ENCODE measurements at regions not wholly inside any gene's neighbourhood (a gene's known extent, or its start where the extent isn't known, plus 50 kb on each side); places are given as distances from the start of the nearest gene placed in this dataset.
"Not testable (repeated sequence)": the region's sequence is repeated elsewhere in the genome, so short reads cannot be mapped to it uniquely, and the experiment has no call there.

DNA sequence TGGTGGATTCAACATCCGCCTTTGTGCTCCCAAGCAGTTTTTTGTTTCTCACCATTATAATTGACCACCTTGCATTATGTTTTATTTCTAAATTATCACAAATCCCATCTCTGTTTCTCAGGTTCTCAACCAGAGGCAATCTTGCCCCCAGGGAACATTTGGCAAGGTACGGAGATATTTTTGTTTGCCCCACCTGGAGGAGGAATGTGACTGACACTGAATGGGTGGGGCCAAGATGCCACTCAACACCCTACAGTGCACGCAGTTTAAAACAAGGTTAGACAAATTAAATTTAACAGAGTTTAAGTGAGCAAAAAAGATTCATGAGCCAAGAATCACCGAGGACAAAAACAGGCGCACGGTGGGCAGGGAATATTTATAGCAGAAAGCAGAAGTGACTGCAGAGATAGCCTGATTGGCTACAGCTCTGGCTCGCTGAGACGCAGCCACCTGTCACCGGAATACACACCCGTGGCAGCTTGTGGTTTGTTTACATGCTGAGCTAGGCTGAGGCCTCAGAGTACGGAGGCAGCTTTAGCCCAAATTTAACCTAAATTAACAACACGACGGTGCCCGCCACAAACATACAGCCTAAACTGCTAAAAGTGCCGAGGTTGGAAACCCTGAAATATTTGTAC is 150.0 kb upstream of the ALKAL2 start:
- intact Hi-C loops (cut with DNase I): no loop called here
- DNase-seq: peak in 3 of 10 donors; percentile 22 to 88 (median 43)

DNA sequence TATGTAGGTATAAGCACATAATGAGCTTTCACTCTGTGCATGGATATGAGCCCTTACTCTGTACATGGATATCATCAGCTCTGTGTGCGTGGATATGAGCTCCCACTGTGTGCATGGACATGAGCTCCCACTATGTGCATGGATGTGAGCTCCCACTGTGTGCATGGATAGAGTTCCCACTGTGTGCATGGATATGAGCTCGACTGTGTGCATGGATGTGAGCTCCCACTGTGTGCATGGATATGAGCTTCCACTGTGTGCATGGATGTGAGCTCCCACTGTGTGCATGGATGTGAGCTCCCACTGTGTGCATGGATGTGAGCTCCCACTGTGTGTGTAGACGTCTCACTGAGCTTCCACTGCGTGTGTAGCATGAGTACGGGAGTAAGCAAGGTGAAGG is 149.3 kb upstream of the ALKAL2 start:
- intact Hi-C loops (cut with DNase I): no loop called here
- DNase-seq: no peak

DNA sequence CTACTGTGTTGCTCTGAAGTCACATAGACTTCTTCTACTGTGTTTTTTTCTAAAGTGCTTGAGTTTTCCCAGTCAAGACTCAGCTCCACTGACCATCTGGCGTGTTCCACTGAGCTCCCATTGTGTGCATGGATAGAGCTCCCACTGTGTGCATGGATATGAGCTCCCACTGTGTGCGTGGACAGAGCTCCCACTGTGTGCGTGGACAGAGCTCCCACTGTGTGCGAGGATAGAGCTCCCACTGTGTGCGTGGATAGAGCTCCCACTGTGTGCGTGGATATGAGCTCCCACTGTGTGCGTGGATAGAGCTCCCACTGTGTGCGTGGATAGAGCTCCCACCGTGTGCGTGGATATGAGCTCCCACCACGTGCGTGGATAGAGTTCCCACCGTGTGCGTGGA is 148.3 kb upstream of the ALKAL2 start:
- no peak for DNase-seq
- intact Hi-C loops (cut with DNase I): no loop called here

DNA sequence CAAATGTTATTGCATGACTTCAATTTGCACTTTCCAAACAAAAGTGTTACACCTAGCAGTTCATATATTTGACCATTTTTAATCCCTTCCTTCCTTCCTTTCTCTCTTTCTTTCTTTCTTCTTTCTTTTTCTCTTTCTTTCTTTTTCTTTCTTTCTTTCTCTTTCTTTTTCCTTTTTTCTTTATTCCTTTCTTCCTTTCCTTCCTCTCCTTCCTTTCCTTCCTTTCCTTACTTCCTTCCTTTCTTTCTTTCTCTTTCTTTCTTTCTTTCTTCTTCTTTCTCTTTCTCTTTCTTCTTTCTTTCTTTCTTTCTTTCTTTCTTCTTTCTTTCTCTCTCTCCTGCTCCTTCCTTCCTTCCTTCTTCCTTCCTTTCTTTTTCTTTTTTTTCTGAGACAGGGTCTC is 146.7 kb upstream of the ALKAL2 start:
- DNase-seq: no peak
- intact Hi-C loops (cut with DNase I): no loop called here

DNA sequence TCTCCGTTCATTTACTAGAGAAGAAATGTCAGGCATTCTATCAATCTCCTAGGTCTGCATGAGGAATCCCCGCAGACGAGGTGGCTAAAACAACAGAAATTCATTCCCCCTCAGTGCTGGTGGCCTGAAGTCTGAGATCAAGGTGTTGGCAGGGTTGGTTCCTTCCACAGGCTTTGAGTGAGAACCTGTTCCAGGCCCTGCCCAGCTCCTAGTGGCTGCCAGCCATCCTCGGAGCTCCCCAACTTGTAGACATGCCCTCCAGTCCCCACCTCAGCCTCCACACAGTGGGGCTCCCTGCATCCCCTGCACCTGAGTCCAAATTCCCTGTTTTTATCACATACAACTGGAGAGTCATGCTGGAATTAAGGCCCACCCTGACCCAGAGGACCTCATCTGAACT is 145.3 kb upstream of the ALKAL2 start:
- DNase-seq: no peak
- intact Hi-C loops (cut with DNase I): no loop called here

DNA sequence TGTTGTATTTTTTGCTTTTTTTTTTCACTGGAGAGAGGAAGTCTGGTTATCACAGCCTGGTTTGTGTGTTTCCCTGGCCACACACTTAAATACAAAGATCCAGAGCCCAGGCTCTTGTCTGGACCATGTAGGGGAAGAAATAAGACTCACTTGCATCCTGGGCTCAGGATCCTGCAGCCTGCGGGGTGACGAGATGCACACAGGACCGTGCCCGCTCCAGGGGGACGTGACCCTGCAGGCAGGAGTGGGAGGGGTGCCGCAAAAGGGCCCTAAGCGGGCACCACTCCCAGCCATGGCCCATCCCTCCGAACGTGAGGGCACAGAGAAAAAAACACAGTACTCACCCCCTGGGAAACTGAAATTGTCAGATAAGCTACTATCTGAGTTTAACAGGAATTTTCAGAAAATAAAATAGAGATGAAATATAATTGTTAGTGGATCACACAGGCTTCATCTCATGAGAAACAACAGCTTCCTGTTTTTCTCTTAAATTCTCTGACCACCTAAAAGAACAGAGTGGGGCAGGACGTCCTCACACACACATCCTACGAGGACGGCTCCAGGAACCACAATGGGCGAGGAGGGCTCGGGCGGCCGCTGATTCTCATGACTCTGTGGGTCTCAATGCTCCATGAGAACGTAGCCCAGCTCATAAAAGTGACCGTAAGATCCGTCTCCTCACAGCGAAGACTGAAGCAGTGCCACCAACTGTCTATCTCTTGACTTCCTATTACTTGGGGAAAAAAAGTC is 142.6 kb upstream of the ALKAL2 start:
- no peak for DNase-seq

DNA sequence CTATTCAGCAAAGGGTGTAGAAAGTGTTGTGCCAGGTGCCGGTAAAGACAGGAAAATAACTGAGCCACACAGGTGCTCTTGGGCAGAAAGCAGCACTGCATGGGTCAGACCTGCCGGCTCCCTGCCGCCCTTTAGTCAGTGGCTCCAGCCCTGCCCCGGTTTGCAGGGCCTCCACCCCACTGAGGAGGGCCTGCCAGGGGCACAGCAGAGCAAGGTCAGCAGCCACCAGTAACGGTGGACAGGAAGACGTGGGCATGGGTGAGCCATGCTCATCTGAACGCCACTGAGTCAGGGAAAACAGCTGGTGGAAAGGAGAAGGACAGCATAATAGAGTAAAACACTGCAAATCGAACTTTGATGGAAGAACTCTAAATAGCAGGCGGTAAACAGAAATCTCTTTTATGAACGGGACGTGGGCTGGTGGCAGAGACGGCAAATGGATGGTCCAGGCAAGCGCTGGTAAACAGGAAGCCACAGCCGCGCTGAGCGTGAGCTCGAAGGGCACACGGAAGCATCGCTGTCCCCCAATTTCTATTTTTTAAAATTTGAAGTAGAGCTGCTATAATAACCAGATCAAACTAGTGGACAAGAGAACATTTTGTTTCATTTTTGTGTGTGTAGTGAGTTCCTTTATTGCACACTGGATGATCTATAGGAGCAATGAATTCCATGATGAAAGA is 141.8 kb upstream of the ALKAL2 start:
- intact Hi-C loops (cut with DNase I): no loop called here
- DNase-seq: no peak

More for the DNA sequence above, 142.6 kb upstream of the ALKAL2 start:
- intact Hi-C loops (cut with DNase I): no loop called here

DNA sequence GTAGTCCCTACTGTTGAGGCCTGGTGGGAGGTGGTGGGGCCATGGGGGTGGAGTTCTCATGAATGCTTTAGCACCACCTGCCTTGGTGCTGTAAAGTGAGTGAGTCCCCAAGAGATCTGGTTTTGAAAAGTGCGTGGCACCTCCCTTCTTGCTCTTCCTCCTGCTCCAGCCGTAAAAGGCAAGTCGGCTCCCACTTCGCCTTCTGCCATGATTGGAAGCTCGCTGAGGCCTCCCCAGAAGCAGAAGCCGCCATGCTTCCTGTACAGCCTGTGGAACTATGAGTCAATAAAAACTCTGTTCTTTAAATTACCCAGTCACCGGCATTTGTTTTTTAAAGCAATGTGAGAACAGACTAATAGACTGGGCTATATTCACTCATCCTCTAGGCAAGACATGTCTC is 141.3 kb upstream of the ALKAL2 start:
- intact Hi-C loops (cut with DNase I): no loop called here
- DNase-seq: no peak

DNA sequence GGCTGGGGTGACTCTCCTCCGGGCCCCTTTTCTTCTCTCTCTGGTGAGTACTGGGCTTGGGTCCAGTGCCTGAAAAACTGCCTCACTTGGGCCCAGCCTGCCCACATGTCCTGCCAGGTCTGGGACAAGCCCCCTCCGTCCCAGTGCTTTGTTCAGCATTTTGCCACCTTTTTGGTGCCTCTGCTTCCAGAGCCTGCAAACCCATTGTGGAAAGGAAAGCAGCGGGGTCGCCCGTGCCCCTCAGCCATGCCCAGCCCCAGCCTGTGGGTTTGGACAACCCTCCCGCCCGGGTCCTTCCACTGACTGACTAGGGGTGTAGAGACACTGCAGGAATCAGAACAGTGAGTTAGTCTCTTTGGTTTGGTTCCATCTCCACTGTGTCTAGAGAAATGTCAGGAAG is 140.7 kb upstream of the ALKAL2 start:
- intact Hi-C loops (cut with DNase I): no loop called here

DNA sequence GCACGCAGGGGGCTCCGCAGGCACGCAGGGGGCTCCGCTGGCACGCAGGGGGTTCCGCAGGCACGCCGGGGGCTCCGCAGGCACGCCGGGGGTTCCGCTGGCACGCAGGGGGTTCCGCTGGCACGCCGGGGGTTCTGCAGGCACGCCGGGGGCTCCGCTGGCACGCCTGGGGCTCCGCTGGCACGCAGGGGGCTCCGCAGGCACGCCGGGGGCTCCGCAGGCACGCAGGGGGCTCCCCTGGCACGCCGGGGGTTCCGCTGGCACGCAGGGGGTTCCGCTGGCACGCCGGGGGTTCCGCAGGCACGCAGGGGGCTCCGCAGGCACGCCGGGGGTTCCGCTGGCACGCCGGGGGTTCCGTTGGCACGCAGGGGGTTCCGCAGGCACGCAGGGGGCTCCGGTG is 138.8 kb upstream of the ALKAL2 start:
- intact Hi-C loops (cut with DNase I): not testable (repeated sequence)

More for the DNA sequence above, 140.7 kb upstream of the ALKAL2 start:
- DNase-seq: no peak

DNA sequence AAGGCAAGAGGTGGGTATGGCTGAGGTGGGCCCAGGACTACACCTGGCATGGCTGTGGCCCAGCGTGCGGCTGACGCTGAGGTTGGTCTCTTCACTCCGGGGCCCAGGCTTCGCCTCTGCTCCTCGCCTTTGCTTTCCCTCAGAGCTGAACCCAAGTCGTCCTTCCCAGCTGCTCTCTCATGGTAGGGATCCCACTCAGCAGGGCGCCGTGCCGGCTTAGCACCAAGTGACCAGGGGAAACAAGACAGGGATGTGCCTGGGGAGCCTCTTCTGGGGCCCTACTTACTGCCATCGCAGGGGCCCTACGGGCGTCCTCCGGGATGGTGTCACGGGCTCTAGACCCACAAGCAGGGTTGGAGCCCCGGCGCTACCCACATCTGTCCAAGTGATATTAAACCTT is 138.1 kb upstream of the ALKAL2 start:
- intact Hi-C loops (cut with DNase I): no loop called here
- no peak for DNase-seq

More for the DNA sequence above, 138.8 kb upstream of the ALKAL2 start:
- DNase-seq: not testable (repeated sequence)

DNA sequence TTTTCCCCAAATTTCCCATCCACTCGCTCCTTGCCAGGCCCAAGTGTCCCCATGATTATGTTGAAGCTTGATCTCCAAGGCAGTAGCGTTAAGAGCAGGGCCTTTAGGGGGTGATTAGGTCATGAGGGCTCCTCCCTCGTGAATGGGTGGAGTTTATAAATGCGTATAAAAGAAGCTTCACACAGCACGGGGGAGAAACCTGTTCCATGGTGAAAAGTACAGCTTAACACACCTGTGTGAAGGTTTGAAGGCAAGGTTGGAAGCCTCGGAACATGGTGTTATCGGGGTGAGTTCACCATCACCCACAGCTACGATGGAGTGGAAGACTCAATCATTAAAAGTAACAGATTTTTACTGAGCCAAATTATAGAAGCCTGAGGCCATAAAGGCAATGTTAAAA is 137.4 kb upstream of the ALKAL2 start:
- intact Hi-C loops (cut with DNase I): no loop called here
- DNase-seq: no peak

DNA sequence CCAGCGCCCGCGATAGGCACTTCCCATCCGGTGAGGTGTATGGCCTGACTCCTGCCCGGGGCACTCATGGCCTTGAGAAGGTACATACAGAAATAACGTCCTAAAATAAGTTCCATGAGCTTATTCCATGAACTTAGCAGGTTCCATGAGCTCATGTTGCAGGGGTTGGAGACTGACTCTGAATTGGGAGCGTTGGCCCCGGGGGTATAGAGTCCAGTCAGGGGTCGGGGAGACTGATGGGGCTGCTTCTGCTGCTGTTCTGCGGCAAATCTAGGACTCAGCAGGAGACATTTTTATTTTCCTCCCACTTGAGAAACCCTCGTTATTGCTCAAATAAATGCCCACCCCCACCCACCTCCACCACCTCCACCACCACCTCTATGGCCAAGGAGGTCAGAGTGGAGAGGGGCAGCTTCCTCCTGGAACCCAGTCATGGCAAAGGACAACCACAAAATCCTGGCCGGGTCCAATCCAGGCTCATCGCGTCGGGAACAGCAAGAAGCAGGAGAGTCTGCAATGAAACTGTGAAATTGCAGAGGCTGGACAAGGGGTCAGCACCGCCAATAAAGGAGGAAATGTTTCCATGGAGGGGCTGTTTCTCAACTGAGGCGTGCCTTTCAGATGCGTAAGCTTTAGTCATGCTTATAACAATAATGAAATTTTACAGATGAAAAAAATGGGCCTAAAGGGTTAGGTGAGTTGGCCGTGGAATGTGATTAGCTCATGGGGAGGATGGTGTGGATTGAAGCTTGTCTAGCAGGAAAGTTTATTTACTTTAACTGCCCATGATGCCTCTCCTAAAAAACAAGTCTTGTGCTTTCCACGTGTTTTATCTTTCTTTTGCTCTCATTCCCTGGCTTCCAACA is 136.6 kb upstream of the ALKAL2 start:
- DNase-seq: no peak
- intact Hi-C loops (cut with DNase I): no loop called here

DNA sequence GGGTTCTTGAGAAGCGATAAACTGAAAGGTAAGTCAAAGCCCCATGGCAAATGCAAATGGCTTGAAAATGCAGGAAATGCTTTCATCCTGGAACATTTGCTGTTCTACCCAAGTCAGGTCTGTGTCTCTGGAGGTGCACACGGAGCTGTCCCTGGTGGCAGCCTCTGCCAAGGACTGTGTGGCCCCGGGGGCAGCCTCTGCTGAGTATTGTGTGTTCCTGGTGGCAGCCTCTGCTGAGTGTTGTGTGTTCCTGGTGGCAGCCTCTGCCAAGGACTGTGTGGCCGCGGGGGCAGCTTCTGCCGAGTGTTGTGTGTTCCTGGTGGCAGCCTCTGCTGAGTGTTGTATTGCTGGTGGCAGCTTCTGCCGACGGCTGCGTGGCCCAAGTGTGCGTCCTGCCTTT is 135.6 kb upstream of the ALKAL2 start:
- no peak for DNase-seq
- intact Hi-C loops (cut with DNase I): no loop called here

DNA sequence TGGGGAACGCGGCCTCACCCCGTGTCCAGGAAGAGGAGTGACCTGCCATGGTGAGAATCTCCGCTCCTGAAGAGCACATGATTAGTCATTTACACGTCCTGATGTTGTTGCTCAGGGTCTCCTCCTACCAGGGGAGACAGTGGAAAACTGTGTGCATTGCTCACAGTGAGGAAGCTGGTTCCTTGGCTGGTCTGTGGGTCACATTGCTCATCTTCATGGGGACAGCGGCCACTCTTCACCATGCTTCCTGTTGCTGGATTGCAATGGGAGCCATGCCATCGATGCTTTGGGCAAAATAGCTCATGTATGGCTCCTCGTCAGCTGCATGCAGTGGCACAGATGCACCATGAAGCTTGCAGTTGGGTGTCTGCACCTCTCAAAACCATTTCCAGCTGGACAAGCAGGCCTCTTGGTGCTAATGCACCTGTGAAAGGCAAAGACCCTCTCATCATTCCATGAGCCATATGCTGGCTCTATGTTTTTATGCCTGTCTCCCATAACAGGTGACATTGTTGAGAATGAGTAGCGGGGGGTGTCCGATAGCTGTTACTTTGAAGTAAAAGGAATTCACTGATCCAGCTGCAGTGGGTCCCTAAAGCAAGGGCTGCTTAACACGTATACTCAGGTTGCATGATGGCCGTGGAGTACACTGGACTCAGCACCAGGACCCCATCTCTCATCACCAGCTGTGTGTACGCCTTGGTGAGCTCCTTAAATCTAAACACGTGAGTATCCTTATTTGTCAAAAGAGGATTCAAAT is 135.0 kb upstream of the ALKAL2 start:
- intact Hi-C loops (cut with DNase I): no loop called here
- DNase-seq: no peak

DNA sequence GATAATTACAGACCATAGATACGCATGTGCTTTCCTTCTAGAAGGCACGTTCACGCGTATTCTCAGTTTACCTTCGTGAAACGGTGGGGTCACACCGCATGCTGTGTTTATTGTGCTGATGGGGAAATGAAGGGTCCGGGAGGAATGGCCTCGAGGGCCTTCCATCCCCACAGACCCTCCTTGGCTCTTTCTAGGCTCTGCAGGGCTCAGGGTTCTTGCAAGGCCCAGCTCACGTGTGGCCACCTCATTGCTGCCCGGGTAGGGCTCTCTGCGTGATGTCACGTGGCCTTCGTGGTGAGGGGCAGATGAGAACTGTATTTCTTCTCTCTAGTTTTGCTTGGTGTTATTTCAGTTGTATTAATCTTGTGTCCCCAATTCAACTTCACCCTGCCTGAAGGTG is 133.5 kb upstream of the ALKAL2 start:
- no peak for DNase-seq
- intact Hi-C loops (cut with DNase I): no loop called here

DNA sequence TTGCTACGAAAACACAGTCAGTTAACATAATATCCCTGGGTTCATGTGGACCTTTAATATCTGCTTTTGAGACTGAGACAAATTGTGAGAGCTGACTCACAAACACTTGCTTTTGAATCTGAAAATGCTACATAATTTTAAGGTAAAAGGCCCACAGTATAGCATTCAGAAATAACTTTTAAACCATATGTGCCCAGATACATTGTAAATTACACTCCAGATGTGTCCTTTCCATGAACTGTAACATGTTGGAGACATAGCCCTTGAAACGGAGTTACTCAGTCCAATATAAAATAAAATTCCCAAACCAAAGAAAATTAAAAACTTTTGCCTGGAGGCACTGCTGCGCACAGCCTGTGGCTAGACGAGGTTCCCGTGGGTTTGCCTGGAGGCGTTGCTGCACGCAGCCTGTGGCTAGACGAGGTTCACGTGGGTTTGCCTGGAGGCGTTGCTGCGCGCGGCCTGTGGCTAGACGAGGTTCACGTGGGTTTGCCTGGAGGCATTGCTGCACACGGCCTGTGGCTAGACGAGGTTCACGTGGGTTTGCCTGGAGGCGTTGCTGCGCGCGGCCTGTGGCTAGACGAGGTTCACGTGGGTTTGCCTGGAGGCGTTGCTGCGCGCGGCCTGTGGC is 131.9 kb upstream of the ALKAL2 start:
- intact Hi-C loops (cut with DNase I): no loop called here
- DNase-seq: no peak

DNA sequence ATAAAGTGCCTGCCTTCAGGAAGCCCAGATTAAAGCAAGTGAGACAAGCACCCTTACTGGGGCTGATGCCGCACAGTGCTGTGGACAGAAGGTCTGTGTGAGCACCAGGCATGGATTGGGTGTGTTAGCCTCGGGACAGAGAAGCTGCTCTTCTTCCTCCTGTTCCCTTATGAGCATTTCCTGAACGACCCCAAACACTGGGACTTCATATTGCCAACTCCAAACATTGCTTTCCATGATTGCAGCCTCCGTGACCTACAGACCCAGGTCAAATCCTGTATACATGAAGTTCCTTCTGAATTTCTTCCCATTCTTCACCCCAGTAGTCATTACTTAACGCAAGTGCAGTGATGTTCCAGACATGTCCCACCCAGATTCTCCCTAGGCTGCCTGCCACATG is 129.8 kb upstream of the ALKAL2 start:
- DNase-seq: no peak

DNA sequence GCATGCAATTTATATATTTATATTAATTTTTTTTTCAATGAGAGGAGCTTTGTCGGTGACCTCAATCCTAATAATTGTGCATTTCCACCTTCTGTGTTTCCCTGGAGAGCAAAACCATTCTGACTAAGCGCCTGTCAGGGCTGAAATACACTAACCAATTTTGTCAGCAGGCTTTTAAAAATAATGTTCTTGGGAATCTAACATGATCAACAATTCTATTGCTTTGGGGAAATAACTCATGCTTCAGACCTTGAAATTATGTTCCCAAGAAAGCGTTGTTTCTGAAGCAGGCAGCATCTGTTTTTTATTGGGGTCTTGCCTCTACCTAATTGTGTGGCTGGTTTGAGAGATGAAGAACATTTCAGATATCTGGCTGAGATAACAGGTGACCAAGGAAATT is 129.1 kb upstream of the ALKAL2 start:
- no peak for DNase-seq
- intact Hi-C loops (cut with DNase I): no loop called here

More for the DNA sequence above, 129.8 kb upstream of the ALKAL2 start:
- intact Hi-C loops (cut with DNase I): no loop called here
